ENCODE measurements at regions not wholly inside any gene's neighbourhood (a gene's known extent, or its start where the extent isn't known, plus 50 kb on each side); places are given as distances from the start of the nearest gene placed in this dataset.

DNA sequence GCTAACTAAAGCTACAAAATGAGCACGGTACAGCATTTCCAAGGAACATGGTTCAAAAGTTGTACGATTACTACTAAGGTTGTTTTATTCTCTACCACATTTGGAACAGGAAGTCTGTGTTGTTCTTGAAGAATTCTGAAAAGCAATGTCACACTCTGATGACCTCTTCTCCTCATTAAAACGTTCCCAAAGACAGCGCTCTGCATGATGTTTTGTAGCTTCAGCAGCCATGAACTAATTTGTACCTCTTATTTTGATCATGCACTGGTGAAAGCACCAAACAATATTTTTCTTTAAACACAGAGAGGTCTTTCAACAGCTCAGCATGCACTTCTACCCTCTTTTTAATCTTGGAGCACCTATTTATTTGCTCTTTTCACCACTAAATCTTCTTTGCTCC, 75.0 kb upstream of the TES start:
- no peaks in the 10 kb centered on the region for H3K27me3 ChIP-seq (ENCODE audit: control insufficient read depth, insufficient read depth, low read length)
- DNase-seq (ENCODE audit: low read depth) (no peak), FAIRE-seq (no peak)
- TF ChIP-seq, protein P1, sequence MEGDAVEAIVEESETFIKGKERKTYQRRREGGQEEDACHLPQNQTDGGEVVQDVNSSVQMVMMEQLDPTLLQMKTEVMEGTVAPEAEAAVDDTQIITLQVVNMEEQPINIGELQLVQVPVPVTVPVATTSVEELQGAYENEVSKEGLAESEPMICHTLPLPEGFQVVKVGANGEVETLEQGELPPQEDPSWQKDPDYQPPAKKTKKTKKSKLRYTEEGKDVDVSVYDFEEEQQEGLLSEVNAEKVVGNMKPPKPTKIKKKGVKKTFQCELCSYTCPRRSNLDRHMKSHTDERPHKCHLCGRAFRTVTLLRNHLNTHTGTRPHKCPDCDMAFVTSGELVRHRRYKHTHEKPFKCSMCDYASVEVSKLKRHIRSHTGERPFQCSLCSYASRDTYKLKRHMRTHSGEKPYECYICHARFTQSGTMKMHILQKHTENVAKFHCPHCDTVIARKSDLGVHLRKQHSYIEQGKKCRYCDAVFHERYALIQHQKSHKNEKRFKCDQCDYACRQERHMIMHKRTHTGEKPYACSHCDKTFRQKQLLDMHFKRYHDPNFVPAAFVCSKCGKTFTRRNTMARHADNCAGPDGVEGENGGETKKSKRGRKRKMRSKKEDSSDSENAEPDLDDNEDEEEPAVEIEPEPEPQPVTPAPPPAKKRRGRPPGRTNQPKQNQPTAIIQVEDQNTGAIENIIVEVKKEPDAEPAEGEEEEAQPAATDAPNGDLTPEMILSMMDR (IDR thresholded peaks at IDR 0.05; ENCODE audit: insufficient read depth, low read length, severe bottlenecking): no peak
- H3K4me3 ChIP-seq (ENCODE audit: low read depth, low read length): no peak overlapping the region
- H3K36me3 ChIP-seq (ENCODE audit: control insufficient read depth, insufficient read depth, low read length): no peaks in the 10 kb centered on the region

DNA sequence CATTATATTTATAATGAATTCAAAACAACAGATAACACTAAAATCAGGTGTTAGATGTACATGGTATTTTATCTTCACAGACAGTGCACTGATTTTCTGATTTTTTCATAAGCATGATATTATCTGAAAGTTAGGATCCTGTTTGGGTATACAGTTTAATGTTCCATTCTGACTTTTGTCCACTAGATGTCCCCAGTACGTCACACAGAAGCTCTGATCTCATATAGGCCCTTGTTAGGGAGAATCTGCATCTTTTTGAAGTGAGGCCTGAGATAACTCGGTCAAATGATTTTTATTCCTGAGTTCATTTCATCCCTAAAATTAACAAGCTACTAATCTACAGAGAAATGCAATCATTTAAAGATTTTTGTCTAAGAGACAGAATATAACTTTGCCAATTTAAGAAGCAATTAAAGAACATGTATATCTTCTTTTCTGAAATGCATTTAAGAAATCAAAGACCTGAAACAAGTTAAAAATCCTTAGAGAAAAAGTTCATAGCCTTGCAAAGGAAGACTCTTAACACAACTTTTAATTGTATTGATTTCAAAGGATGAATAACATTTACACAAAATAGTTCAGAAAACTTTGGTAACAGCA, 72.0 kb upstream of the TES start:
- DNase-seq (ENCODE audit: low read depth) (peak; percentile 77), FAIRE-seq (peak; percentile 18)
- no peaks in the 10 kb centered on the region for H3K27me3 ChIP-seq (ENCODE audit: control insufficient read depth, insufficient read depth, low read length)
- no peak overlapping the region for H3K4me3 ChIP-seq (ENCODE audit: low read depth, low read length)
- H3K36me3 ChIP-seq (ENCODE audit: control insufficient read depth, insufficient read depth, low read length): no peaks in the 10 kb centered on the region
- TF ChIP-seq, protein P1 (IDR thresholded peaks at IDR 0.05; ENCODE audit: insufficient read depth, low read length, severe bottlenecking): peak; percentile 62

DNA sequence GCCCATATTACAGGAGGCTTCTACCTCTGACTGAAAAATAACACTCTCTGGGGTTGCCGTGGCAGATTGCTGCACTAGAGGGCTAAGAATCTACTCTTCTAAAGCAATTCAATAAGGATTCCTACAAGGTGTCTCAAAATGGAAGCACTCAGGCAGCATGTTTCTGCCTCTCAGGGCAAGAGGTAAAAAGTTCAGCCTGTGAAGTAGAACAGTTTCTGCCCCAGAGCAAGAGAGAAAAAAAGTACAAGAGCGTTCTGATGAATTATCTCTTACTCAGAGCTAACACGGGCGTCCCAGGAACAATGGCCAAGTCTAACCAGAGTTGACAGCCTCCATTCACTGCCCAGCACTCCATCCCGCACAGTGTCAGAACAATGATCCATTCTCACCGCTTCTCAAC, 71.3 kb upstream of the TES start:
- Histone ChIP-seq H3K36me3 (ENCODE audit: control insufficient read depth, insufficient read depth, low read length) (no peaks in the 10 kb centered on the region), H3K27me3 (ENCODE audit: control insufficient read depth, insufficient read depth, low read length) (no peaks in the 10 kb centered on the region), H3K4me3 (ENCODE audit: low read depth, low read length) (no peak overlapping the region)
- FAIRE-seq (no peak), DNase-seq (ENCODE audit: low read depth) (peak; percentile 82)
- TF ChIP-seq, protein P1 (IDR thresholded peaks at IDR 0.05; ENCODE audit: insufficient read depth, low read length, severe bottlenecking): no peak

DNA sequence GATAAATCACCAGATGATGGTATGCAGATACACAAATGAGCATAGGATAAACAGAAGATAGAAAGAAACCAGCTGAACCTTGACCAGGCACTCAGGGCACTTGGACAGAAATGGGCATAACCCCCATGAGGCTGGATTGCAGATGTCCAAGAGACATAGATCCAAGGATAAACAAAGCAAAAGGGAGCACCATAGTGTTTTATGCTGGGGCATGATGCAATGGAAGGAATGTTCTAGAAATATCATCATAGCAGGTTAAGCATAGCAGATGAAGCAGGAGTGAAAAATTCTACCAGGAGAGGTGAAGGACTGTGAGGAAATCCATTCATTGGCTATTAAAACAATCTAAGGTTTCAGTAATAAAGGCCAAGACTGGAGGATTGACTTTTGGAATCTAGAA, 70.5 kb upstream of the TES start:
- TF ChIP-seq, protein P1 (IDR thresholded peaks at IDR 0.05; ENCODE audit: insufficient read depth, low read length, severe bottlenecking): no peak
- DNase-seq (ENCODE audit: low read depth) (no peak), FAIRE-seq (no peak)

DNA sequence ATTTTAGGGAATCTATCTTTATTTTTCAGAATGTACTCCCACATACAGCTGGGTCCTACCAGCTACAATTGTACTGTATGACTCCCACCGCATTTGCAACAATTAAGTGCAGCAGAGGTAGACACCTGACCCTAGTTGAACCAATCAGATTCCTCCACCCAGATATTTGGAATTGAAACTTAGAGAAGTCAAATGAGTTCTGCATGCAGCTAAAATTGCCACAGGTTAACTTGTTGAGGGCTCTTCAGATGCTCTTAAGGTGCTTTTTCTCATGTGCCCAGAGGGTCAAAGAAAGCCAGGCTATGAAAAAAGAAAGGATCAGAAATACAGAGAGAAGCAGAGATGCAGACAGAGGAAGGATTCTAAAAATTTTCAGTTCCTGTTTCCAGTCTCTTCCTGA, 68.0 kb upstream of the TES start:
- no peaks in the 10 kb centered on the region for H3K27me3 ChIP-seq (ENCODE audit: control insufficient read depth, insufficient read depth, low read length)
- no peak for FAIRE-seq
- DNase-seq (ENCODE audit: low read depth): no peak
- no peak overlapping the region for H3K4me3 ChIP-seq (ENCODE audit: low read depth, low read length)
- TF ChIP-seq, protein P1 (IDR thresholded peaks at IDR 0.05; ENCODE audit: insufficient read depth, low read length, severe bottlenecking): no peak
- H3K36me3 ChIP-seq (ENCODE audit: control insufficient read depth, insufficient read depth, low read length): no peaks in the 10 kb centered on the region

More for the DNA sequence above, 70.5 kb upstream of the TES start:
- no peak overlapping the region for H3K4me3 ChIP-seq (ENCODE audit: low read depth, low read length)
- no peaks in the 10 kb centered on the region for H3K36me3 ChIP-seq (ENCODE audit: control insufficient read depth, insufficient read depth, low read length)
- no peaks in the 10 kb centered on the region for H3K27me3 ChIP-seq (ENCODE audit: control insufficient read depth, insufficient read depth, low read length)

DNA sequence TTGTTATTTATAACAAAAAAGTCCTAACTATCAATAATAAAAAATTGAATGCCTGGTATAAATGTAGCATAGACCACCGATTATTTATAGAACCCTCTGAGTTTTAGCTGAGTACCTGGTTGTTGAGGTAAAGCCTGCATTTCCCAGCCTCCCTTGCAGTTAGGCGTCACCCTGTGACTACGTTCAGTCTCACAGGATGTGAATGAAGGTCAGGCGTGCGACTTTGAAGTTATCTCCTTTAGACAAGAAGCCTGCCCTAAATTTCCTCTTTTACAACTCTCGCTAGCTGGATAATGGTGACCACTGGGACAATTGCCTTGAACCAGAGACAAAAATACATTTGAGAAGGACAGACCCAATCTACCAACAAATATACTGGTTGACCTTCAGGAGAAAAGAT, 67.5 kb upstream of the TES start:
- Histone ChIP-seq H3K4me3 (ENCODE audit: low read depth, low read length) (no peak overlapping the region), H3K36me3 (ENCODE audit: control insufficient read depth, insufficient read depth, low read length) (no peaks in the 10 kb centered on the region), H3K27me3 (ENCODE audit: control insufficient read depth, insufficient read depth, low read length) (no peaks in the 10 kb centered on the region)
- TF ChIP-seq, protein P1 (IDR thresholded peaks at IDR 0.05; ENCODE audit: insufficient read depth, low read length, severe bottlenecking): no peak
- FAIRE-seq (no peak), DNase-seq (ENCODE audit: low read depth) (no peak)

Measured in bronchial epithelial cell (primary cell).